ENCODE measurements at regions not wholly inside any gene's neighbourhood (a gene's known extent, or its start where the extent isn't known, plus 50 kb on each side); places are given as distances from the start of the nearest gene placed in this dataset.

DNA sequence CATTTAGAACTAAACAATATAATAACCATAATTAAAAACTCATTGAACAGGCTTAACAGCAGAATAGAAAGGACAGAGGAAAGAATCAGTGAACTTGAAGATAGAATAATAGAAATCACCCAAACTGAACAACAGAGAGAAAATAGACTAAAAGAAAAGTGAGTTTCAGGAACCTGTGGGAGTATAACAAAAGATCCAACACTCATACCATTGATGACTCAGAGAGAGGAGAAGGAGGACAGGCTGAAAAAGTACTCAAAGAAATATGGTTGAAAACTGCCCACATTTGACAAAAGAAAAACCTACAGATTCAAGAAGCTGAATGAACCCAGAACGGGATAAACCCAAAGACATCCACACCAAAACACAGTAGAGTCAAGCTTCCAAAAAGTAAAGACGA is 54.2 kb upstream of the FMNL2 start:
- H3K27me3 Mint-ChIP-seq (ENCODE audit: low read depth, poor library complexity): peaks cover 2% of the 10 kb centered on the region
- H3K27ac Mint-ChIP-seq: no peak overlapping the region
- H3K4me1 Mint-ChIP-seq: peaks cover 28% of the 10 kb centered on the region
- peaks cover 34% of the 10 kb centered on the region for H3K9me3 Mint-ChIP-seq
- H3K4me3 Mint-ChIP-seq: no peak overlapping the region
- H3K36me3 Mint-ChIP-seq (ENCODE audit: low read depth): peaks cover 10% of the 10 kb centered on the region
- TF ChIP-seq, protein P1, sequence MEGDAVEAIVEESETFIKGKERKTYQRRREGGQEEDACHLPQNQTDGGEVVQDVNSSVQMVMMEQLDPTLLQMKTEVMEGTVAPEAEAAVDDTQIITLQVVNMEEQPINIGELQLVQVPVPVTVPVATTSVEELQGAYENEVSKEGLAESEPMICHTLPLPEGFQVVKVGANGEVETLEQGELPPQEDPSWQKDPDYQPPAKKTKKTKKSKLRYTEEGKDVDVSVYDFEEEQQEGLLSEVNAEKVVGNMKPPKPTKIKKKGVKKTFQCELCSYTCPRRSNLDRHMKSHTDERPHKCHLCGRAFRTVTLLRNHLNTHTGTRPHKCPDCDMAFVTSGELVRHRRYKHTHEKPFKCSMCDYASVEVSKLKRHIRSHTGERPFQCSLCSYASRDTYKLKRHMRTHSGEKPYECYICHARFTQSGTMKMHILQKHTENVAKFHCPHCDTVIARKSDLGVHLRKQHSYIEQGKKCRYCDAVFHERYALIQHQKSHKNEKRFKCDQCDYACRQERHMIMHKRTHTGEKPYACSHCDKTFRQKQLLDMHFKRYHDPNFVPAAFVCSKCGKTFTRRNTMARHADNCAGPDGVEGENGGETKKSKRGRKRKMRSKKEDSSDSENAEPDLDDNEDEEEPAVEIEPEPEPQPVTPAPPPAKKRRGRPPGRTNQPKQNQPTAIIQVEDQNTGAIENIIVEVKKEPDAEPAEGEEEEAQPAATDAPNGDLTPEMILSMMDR (IDR thresholded peaks at IDR 0.05): no peak
- no peak for DNase-seq

DNA sequence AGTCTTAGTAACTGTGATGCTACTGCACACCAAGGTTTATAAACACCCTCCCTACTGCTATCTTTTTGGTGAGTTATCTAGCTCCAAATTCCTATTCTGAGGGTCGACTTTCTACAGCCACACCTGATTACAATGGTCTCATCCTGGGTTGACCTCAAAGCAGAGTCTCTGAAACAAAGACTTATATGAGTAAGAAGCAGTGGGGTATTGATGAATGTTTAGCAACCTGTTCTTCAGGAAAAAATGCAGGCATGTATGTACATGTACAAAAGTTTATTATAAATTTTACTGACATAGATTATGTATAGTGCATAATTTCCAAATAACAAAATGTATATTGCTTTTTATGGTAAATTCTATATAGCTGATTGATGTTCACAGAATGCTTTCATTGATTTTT is 51.6 kb upstream of the FMNL2 start:
- TF ChIP-seq, protein P1 (IDR thresholded peaks at IDR 0.05): no peak
- no peak overlapping the region for H3K4me3 Mint-ChIP-seq
- H3K4me1 Mint-ChIP-seq: peaks cover 32% of the 10 kb centered on the region
- no peak overlapping the region for H3K27ac Mint-ChIP-seq
- H3K9me3 Mint-ChIP-seq: peaks cover 26% of the 10 kb centered on the region
- no peak for DNase-seq
- H3K27me3 Mint-ChIP-seq (ENCODE audit: low read depth, poor library complexity): peaks cover 2% of the 10 kb centered on the region
- H3K36me3 Mint-ChIP-seq (ENCODE audit: low read depth): peaks cover 7% of the 10 kb centered on the region

DNA sequence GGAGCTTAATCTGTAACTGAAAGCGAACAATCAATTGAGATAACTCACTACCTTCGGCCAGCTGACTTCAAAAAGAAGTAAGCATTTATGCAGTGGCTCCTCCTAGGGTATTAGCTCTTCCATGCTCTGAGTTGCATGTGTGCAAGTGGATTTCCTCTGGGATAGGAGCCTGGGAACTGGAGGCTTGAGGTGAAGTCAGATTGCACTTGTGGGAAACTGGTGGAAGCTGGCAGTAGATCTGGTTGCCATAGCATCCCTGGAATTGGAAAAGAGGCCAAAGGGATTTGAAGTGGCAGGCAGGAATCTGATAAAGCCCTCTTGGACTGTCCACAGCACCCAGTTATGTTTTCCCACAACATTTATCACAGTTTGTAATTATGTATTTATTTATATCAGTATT is 50.6 kb upstream of the FMNL2 start:
- Mint-ChIP-seq H3K9me3 (peaks cover 16% of the 10 kb centered on the region), H3K27me3 (ENCODE audit: low read depth, poor library complexity) (peaks cover 2% of the 10 kb centered on the region), H3K27ac (no peak overlapping the region), H3K4me1 (peaks cover 27% of the 10 kb centered on the region), H3K36me3 (ENCODE audit: low read depth) (no peaks in the 10 kb centered on the region), H3K4me3 (no peak overlapping the region)
- no peak for DNase-seq
- TF ChIP-seq, protein P1 (IDR thresholded peaks at IDR 0.05): no peak

All from nephron progenitor cell (in vitro differentiated cells).